Ishikawa (cell line): ENCODE measurements at regions not wholly inside any gene's neighbourhood (a gene's known extent, or its start where the extent isn't known, plus 50 kb on each side); places are given as distances from the start of the nearest gene placed in this dataset.

Experiments
- CEBPB ChIP-seq: IDR thresholded peaks from 2 replicates; pipeline ENCODE4 v1.6.1; 2012
- CREB1 ChIP-seq: IDR thresholded peaks from 2 replicates; pipeline ENCODE4 v1.6.1; 2012; ENCODE audit warnings: low read depth
- EGR1 ChIP-seq: IDR thresholded peaks from 2 replicates; pipeline ENCODE4 v1.6.1; 2012
- EP300 ChIP-seq: IDR thresholded peaks from 2 replicates; pipeline ENCODE4 v1.6.1; 2012; ENCODE audit warnings: borderline replicate concordance
- FOXM1 ChIP-seq: IDR thresholded peaks from 2 replicates; pipeline ENCODE4 v1.6.1; 2012; ENCODE audit warnings: low read depth, borderline replicate concordance
- MAX ChIP-seq: IDR thresholded peaks from 2 replicates; pipeline ENCODE4 v1.6.1; 2012
- NFIC ChIP-seq: IDR thresholded peaks from 2 replicates; pipeline ENCODE4 v1.6.1; 2012
- RAD21 ChIP-seq: IDR thresholded peaks from 2 replicates; pipeline ENCODE4 v1.6.1; 2012; ENCODE audit warnings: low read depth
- REST ChIP-seq: IDR thresholded peaks from 2 replicates; pipeline ENCODE4 v1.6.1; 2012; ENCODE audit warnings: low read depth, mild to moderate bottlenecking
- TAF1 ChIP-seq: IDR thresholded peaks from 2 replicates; pipeline ENCODE4 v1.6.1; 2012; ENCODE audit warnings: low read depth, mild to moderate bottlenecking
- TCF12 ChIP-seq: IDR thresholded peaks from 2 replicates; pipeline ENCODE4 v1.6.1; 2012; ENCODE audit warnings: low read depth
- TEAD4 ChIP-seq: IDR thresholded peaks from 2 replicates; pipeline ENCODE4 v1.6.1; 2012
- YY1 ChIP-seq: IDR thresholded peaks from 2 replicates; pipeline ENCODE4 v1.6.1; 2012; ENCODE audit warnings: low read depth
- ZBTB7A ChIP-seq: IDR thresholded peaks from 2 replicates; pipeline ENCODE4 v1.6.1; 2012; ENCODE audit warnings: low read depth
- TF ChIP-seq, protein P1 (sequence below): IDR thresholded peaks from 2 replicates; pipeline ENCODE4 v1.6.1; 2012

DNA sequence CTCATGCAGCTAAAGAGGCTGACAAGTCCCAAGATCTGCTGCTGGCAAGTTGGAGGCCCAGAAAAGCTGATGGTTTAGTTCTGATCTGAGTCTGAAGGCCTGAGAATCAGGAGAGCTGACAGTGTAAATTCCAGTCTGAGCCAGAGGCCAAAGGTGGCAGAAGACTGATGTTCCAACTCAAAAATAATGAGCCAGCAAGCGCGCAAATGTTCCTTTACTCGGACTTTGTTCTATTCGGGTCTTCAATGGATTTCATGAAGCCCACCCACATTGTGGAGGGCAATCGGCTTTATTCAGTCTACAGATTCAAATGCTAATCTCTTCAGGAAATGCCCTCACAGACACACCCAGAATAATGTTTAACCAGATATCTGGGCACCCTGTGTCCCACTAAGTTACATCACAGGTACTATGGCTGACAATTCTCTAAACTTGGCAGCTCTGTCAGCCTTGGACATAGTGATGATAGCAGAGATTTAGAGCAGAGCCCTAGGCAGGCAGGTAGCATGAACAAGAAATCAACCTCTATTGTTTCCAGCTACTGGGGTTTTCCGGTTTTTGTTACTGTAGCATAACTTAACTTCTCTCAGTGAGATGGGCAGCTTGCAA lies 318.5 kb downstream of the HRH4 start:
- TF ChIP-seq FOXM1 (no peak), EP300 (no peak), EGR1 (no peak), YY1 (no peak), CEBPB (no peak), REST (no peak), ZBTB7A (no peak), TAF1 (no peak), TEAD4 (no peak), NFIC (no peak), TCF12 (no peak)
- TF ChIP-seq, protein P1, sequence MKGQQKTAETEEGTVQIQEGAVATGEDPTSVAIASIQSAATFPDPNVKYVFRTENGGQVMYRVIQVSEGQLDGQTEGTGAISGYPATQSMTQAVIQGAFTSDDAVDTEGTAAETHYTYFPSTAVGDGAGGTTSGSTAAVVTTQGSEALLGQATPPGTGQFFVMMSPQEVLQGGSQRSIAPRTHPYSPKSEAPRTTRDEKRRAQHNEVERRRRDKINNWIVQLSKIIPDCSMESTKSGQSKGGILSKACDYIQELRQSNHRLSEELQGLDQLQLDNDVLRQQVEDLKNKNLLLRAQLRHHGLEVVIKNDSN = no peak

DNA sequence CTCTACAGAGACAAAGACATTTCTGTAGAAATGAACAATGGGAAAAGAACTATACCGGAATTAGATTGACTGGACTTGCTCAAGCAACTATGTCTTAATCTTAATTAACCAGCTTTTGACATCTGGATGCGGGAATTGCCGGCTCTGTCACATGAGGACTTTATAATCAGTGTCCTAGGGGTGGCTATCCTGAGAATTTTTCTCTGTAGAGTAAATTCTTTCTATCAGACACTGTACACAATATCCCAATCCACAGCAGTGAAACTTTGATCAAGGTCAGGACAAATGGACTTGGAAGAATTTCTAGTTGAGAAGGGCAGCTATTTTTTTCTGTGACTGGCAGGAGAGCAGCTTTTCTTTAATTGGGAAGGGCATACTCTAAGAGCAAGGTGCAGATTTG lies 322.1 kb downstream of the HRH4 start:
- TF ChIP-seq MAX = no peak

DNA sequence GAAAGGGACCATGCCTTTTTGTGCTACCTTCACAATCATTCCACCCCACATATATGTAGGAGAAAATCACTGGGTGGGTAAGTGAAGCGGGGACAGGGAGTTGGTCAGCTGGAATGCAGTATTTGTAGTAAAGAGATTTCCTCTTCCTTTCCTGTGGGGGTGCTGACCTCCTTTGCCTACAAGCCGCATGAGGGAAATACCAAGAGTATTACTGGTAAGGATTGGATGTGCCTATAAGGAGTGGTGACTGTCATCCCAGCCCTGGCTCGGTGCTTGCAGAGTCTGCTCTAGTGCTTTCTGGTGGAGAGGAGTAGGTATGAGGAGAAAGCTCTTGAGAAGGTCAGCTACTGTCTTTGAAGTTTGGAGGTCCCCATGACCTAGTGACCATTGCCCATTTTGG lies 324.6 kb downstream of the HRH4 start:
- no peak for TF ChIP-seq EGR1
- TF ChIP-seq TAF1 = no peak
- TF ChIP-seq REST = no peak
- TF ChIP-seq, protein P1 = no peak
- TF ChIP-seq TCF12 = no peak
- no peak for TF ChIP-seq EP300
- no peak for TF ChIP-seq FOXM1

DNA sequence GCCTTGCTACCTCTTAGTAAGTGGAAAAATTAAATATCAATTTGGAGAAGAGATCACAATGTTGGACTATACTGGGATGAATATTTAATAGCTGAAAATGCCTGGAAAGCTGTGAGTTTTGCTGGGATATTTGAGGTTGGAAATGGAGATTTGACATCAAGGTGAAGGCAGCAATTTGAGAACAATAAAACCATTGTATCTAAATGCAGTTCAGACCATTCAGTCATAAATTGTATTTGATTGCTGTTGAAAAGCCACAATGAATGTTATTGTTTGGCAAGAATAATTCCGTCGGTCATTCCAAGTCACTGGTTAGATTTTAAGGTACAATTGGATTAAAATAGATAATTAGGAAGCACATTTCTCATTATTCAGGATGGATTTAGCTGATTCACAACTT lies 325.6 kb downstream of the HRH4 start:
- TF ChIP-seq TCF12 (no peak), MAX (no peak), FOXM1 (no peak), ZBTB7A (no peak), TEAD4 (no peak), YY1 (no peak), EGR1 (no peak), CREB1 (no peak), RAD21 (no peak), CEBPB (no peak), EP300 (no peak), REST (no peak)
- TF ChIP-seq, protein P1 = no peak

GRCh38 chr18:24790347-24790746 lies 329.9 kb downstream of the HRH4 start:
- TF ChIP-seq YY1 (no peak), MAX (no peak), CEBPB (no peak), NFIC (no peak), FOXM1 (no peak), ZBTB7A (no peak), REST (no peak), RAD21 (no peak), TEAD4 (no peak), EP300 (no peak), EGR1 (no peak), TAF1 (no peak), TCF12 (no peak), CREB1 (no peak)
- TF ChIP-seq, protein P1 = no peak
